Left renal pelvis (tissue), 4 donors: ENCODE measurements at regions not wholly inside any gene's neighbourhood (a gene's known extent, or its start where the extent isn't known, plus 50 kb on each side); places are given as distances from the start of the nearest gene placed in this dataset.

Experiments
- DNase-seq, 4 donors: peaks; one replicate each; pipeline ENCODE4 v3.0.0-alpha.2; 2013; ENCODE audit warnings: low read depth in 4 of 4, low spot score in 3 of 4

GRCh38 chr1:29884740-29885139 is 648.4 kb downstream of the PTPRU start:
- no peak for DNase-seq

GRCh38 chr1:29883986-29884385 is 647.7 kb downstream of the PTPRU start:
- no peak for DNase-seq

- no peak for DNase-seq
Measured at GRCh38 chr1:29883411-29883832, 647.1 kb downstream of the PTPRU start.

- no peak for DNase-seq
Measured at GRCh38 chr1:29880556-29880955, 644.2 kb downstream of the PTPRU start.

GRCh38 chr1:29879217-29879616 is 642.9 kb downstream of the PTPRU start:
- no peak for DNase-seq

GRCh38 chr1:29878501-29878900 is 642.2 kb downstream of the PTPRU start:
- no peak for DNase-seq

- no peak for DNase-seq
Measured at GRCh38 chr1:29876902-29877301, 640.6 kb downstream of the PTPRU start.

GRCh38 chr1:29876441-29876840 is 640.1 kb downstream of the PTPRU start:
- no peak for DNase-seq

- DNase-seq = no peak
Measured at GRCh38 chr1:29875557-29876028, 639.3 kb downstream of the PTPRU start.

- no peak for DNase-seq
Measured at GRCh38 chr1:29870621-29871020, 634.3 kb downstream of the PTPRU start.

- DNase-seq = no peak
Measured at GRCh38 chr1:29869802-29870201, 633.5 kb downstream of the PTPRU start.

GRCh38 chr1:29868944-29869343 is 632.6 kb downstream of the PTPRU start:
- DNase-seq = no peak

GRCh38 chr1:29868096-29868495 is 631.8 kb downstream of the PTPRU start:
- DNase-seq = no peak

GRCh38 chr1:29865051-29865450 is 628.7 kb downstream of the PTPRU start:
- DNase-seq = no peak

GRCh38 chr1:29864431-29865022 is 628.2 kb downstream of the PTPRU start:
- DNase-seq = no peak

- no peak for DNase-seq
Measured at GRCh38 chr1:29861922-29862321, 625.6 kb downstream of the PTPRU start.

- DNase-seq = no peak
Measured at GRCh38 chr1:29861446-29861845, 625.1 kb downstream of the PTPRU start.

GRCh38 chr1:29860681-29861080 is 624.4 kb downstream of the PTPRU start:
- no peak for DNase-seq

- no peak for DNase-seq
Measured at GRCh38 chr1:29860056-29860455, 623.7 kb downstream of the PTPRU start.

- DNase-seq = no peak
Measured at GRCh38 chr1:29859126-29859525, 622.8 kb downstream of the PTPRU start.

- DNase-seq = no peak
Measured at GRCh38 chr1:29858646-29859045, 622.3 kb downstream of the PTPRU start.

GRCh38 chr1:29856340-29857114 is 620.2 kb downstream of the PTPRU start:
- no peak for DNase-seq
